Fibroblast of the conjunctiva (primary cell): ENCODE measurements at regions not wholly inside any gene's neighbourhood (a gene's known extent, or its start where the extent isn't known, plus 50 kb on each side); places are given as distances from the start of the nearest gene placed in this dataset.
A peak's percentile ranks its signal among the peaks of the same experiment; 100 is the strongest.
"Not testable (repeated sequence)": the region's sequence is repeated elsewhere in the genome, so short reads cannot be mapped to it uniquely, and the experiment has no call there.

Source experiments
- DNase-seq: peaks from one replicate; pipeline ENCODE4 v3.0.0-alpha.2; 2010; ENCODE audit warnings: low read depth

GRCh38 chr5:108530706-108531105 is 148.8 kb upstream of the FBXL17 start:
- DNase-seq: no peak

- no peak for DNase-seq
These were observed 147.5 kb upstream of the FBXL17 start for GRCh38 chr5:108529381-108529780.

- DNase-seq: no peak
These were observed 146.8 kb upstream of the FBXL17 start for GRCh38 chr5:108528655-108529054.

DNA sequence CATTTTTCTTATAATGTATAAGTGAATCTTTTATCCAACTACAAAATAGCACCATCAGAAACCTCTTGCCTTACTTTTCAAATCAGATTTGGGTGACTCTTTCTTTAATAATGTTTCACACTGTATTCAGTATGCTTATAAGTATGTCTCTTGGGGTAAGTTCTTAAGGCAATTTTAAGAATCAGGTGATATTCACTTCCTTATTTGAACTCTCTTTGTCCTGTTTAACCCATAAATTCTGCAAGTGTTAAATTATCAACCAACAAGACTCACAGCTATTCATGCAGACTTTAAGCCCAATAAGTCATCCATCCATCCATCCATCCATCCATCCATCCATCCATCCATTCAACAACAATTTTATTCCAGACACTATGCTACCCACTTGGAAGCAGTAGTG is 142.7 kb upstream of the FBXL17 start:
- no peak for DNase-seq

- no peak for DNase-seq
These were observed 141.5 kb upstream of the FBXL17 start for GRCh38 chr5:108523360-108523759.

GRCh38 chr5:108521841-108522506 is 140.1 kb upstream of the FBXL17 start:
- peak; percentile 50 for DNase-seq

DNA sequence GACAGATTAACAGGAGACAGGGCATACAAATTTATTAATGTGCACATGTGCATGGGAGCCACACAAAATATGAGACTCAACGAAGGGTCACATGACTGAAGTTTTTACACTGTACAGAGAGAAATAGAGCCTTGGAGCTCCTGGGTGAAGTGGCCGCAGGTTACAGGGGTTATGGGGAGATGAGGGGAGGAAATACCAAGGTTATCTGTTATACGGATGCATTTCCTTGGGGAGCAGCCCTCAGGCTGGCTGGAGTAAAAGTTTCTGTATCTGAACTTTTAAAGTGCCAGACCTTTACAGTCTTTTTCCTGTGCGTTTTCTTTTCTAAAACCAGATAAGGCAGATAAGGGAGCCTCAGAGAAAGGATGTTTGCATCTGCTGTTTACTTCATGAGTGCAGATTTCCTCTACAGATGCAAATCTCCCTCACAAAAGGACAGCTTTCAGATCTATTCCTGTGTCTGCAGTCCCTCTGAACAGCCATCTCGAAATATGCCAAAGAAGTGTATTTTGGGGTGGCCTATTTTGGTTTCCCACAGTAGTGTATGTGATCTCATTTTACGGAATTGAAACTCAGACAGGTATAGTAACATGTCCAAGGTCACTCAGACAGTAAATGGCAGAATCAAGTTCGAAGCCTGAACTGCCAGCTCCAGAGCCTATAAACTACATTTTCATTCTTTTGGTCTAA is 139.3 kb upstream of the FBXL17 start:
- no peak for DNase-seq

DNA sequence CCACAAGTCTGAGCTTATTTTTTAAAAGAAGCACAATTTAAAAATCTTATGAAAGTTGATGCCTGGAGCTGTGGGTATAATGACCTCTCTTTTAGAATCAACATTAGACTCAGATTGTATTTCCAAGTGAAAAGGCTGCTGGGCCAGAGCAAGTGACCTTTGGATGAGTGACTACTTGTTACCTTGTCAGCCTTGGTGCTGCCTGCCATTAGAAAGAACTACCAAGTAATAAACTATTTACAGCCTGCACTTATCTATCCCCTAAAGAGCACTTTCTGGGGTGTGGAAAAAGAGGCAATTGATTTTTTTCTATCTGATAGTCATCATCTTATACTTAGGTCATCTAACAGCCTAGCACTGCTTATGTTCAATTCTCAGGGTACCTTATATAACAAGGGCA is 134.9 kb upstream of the FBXL17 start:
- DNase-seq: no peak

DNA sequence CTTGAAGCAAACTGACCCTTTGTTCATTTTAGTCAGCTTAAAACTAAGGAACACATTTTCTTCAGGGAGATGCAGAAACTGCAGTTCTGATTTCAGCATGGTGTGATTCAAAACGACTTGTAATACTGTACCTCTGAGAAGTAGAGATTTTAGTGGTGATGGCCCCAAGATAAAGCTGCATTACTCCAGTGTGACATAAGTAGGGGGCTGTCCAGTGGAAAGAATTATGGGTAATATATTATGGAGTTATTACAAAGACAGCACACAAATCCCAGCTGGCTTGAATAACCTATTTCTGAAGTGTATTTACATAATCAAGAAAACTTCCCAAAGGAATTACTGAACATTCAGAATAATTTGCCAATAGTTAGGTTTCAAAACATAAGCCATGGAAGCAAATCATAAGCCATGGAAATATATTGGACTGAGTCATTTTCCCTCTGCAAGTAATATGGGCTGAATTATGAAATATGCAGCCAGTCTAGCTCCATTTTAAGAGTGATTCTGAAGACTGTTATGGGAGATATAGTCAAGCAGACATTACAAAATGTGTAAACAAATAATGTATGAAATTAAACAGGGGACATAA is 133.7 kb upstream of the FBXL17 start:
- no peak for DNase-seq

GRCh38 chr5:108508979-108509378 is 127.1 kb upstream of the FBXL17 start:
- DNase-seq: no peak

DNA sequence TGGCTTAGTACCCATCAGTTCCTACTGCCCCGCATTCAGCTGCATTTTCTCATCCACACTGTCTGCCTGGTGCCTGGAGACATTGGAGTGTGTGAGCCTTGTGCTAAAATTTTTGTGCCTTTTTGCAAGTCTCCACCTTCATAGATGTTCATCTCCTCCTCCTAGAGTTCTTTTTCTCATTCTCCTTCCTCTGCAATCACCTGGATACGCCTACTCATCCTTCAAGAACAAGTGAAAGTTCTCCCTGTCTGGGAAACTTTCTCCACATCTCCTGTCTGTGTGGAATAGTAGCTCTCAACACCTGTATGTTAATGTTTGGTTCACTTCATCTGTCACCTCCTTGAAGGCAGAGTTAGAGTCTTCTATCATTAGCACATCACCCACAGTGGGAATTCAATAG is 125.7 kb upstream of the FBXL17 start:
- DNase-seq: no peak

DNA sequence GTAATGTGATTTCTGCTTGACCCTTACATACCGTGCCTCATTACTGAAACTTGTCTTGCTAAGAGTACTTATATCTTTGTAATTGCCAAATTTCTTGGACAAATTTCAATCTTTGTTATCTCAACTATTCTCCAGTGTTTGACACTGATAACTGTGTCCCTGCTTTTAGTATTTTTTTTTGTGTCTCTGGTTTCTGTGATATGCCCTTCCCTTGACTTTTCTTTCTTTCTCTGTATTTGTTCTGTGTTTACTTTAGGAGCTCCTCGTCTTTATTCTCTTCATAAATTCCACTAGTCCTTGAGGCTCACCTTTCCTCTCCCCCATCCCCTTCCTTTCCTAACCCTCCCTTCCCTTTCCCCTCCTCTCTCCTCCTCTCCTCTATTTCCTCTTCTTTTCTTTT is 123.7 kb upstream of the FBXL17 start:
- no peak for DNase-seq

GRCh38 chr5:108504974-108505373 is 123.1 kb upstream of the FBXL17 start:
- no peak for DNase-seq

DNA sequence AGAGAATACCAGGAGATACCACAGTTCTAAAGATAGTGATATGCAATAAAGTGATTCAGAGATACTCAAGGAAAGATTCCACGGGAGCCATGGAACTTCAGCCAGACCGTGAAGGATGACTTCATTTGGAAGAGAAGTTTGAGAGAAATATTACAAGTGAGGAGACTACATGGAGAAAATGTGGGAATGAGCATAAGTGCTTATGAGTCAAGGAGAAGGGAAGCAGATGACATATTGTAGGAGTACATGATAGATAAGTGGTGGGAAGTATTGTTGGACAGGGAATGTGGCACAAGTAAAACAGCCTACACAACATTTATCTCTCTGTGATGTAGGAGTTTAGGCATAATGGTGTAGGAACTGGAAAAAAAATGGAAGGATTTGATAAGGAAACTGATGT is 122.1 kb upstream of the FBXL17 start:
- no peak for DNase-seq

GRCh38 chr5:108495615-108496014 is 113.7 kb upstream of the FBXL17 start:
- DNase-seq: not testable (repeated sequence)

DNA sequence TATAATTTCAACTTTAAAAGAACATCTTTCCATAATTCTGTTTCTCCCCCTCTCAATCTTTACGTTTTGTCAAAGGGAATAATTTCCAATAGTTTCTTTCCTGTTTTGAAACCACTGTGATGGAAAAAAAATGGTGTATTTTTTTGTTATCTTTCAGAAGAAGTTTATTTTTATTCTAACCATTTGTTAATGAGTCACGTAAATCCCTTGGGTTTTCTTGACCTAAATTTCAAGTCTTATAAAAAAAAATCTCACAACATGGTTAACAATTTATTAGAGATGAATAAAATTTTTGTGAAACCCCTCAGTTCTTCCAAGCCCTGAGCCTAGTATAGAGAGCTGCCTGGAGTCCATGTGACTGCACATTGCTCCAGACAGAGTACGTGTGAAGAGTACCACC is 106.1 kb upstream of the FBXL17 start:
- DNase-seq: no peak

DNA sequence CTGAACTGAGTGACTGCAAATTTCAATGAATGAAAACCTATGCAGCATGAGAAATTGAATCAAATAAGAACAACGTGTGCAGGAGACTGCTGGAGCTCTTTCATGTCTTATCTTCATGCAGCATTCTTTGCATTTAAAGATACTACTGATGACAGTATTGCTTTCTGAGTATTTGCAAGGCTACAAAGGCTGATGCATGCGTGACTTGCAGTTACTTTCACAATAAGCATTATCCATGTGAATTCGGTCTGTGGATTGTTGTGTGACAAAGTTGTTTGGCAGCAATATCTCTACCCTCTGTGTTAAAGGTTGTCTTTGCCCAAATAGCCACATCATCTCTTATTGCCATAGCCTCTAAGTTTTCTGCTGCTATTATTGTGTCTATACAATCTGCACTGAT is 102.1 kb upstream of the FBXL17 start:
- no peak for DNase-seq

DNA sequence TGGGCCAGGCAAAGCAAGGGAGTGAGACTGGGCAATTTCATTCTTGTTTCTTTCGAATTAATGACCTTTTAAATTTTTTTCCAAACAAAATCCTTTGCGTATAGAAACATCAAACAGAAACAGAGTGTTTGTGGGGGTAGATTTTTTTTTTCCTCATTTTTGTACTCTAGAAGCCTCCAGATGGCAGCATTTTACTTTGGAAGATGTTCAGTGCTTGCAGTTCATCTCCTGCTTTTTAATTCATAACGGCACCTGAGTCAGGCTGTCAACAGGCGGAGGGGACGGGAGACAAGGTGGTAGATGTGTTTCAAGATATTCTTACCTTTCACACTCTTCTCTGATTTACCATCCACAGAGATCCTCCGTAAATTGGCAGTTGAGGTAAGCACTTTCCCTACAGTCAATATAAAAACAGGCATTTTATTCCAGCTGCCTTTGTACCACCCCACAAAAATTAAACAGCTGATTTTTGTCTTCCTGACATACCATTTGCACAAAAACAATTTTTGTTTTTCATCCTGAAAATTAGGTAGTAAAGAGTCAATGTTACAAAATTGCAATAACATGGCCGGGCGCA is 99.5 kb upstream of the FBXL17 start:
- peak; percentile 5 for DNase-seq

GRCh38 chr5:108472237-108472636 is 90.3 kb upstream of the FBXL17 start:
- DNase-seq: no peak

- DNase-seq: no peak
These were observed 85.7 kb upstream of the FBXL17 start for GRCh38 chr5:108467563-108467962.

GRCh38 chr5:108461628-108462367 is 79.9 kb upstream of the FBXL17 start:
- DNase-seq: peak; percentile 56

DNA sequence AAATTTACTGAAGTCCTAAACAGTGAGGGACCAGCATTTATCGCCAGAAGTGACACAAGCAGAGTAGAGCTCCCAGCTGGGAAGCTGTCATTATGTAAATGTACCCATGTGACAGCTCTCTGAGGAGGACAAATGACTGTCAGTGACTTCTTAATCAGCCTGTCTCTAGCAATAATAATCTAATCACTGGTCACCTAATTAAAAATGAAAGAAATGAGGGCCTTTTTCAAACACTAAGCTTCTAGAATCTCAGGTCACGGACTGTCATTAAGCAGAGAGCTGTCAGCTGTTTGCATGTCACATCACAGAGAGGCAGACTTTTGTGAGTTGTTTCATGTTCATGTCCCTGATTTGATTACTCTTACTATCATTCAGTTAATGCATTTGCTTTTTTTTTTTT is 77.9 kb upstream of the FBXL17 start:
- no peak for DNase-seq

DNA sequence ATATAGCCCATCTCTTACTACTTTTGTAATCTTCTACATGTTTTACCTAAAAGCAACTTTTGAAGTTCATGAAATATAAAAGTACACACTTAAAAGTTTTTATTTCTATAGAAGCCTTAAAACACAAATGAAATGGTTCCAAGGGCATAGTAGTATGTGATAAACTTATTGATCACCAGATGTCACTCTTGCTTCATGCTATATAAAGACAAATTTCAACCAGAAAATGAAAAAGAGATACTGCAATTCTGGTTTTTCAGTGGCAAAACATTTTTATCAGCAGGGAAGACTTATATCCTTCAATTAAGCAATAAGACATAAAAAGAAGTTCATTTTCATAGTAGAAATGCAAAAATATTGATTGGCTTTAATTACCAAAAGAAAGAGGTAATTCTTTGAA is 69.4 kb upstream of the FBXL17 start:
- no peak for DNase-seq
